ENCODE measurements at regions not wholly inside any gene's neighbourhood (a gene's known extent, or its start where the extent isn't known, plus 50 kb on each side); places are given as distances from the start of the nearest gene placed in this dataset.

DNA sequence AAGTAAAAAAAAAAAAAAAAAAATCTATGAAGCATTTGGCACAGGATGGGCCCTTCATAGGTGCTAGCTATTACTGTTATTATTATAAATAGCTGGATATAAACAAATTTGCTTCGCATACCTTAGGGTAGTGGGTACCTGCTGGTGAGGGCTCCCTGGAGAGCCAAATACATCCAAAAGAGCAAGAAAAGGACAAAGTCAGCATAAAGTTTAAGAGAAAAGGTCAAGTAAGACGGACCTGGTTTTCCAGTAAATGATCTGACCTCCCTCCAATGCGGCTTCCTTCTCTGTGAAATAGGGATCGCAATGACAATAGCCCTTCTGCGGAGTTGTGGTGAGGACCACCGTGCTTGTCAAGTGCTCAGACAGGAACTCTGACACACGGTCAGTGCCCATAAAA lies 214.5 kb downstream of the SNX10 start:
- DNase-seq (ENCODE audit: low read depth) = no peak
- no peak for TF ChIP-seq CTCF (conservative IDR thresholded peaks at IDR 0.05; ENCODE audit: low read depth, low read length)
- no peak overlapping the region for H3K4me3 ChIP-seq (ENCODE audit: low read length)

DNA sequence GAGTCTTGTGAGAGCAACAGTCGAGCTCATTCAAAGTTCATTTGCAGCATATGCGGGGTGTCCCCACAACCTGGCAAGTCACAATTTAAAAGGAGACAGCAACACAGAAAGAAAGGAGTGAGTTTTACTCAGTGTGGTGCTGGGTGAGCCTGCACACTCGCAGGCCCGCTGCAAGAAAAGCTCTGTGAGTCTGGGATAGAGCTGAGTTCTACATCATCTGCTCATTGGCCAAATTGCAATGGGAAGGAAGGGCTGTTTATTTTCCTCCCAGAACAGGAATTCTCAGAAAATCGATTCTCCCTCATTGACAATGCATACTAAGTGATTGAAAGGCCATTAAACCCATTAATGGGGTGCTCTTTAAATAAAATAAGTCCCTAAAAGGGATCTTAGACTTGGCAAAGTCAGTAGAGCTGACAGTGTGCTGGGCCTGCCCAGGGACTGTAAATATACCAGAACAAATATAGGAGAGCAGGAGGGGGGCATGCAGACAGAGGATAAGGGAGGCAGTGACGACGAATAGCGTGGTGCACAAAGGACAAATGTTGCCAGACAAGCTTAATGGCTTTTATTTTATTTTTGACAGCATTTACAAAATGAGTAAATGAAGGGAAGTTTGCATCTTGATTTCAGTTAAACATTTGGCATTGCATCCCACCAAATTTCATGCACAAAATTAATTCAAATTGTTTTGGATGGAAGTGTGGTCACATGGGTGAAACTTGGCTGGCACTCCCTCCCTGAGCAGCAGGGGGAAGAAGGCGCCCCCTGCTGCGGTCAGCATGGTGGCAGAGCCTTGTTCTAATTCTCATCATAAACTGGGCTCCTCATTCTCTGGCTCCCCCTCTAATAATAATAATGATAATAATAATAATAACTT lies 215.7 kb downstream of the SNX10 start:
- no peak for DNase-seq (ENCODE audit: low read depth)
- TF ChIP-seq CTCF (conservative IDR thresholded peaks at IDR 0.05; ENCODE audit: low read depth, low read length) = peak; percentile 17
- no peak overlapping the region for H3K4me3 ChIP-seq (ENCODE audit: low read length)

DNA sequence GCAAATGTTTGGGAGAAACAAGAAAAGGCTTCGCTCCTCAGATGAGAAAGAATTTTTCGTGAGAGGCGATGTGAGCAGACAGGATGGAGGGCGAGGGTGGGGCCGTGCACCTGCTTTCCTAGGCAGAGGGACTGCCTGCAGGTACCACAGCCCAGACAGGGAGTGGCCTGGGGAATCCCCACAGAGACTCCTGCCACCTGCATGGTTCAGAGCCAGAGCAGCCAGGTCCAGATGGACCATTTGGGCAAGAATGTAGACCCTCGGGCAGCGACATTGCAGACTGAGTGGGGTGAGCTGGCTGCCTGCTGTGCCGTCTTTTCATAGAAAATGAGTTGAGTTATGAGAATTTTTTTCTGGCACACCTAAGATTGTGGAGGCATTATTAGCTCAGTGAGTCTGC lies 216.8 kb downstream of the SNX10 start:
- H3K4me3 ChIP-seq (ENCODE audit: low read length) = no peak overlapping the region
- no peak for TF ChIP-seq CTCF (conservative IDR thresholded peaks at IDR 0.05; ENCODE audit: low read depth, low read length)
- no peak for DNase-seq (ENCODE audit: low read depth)

DNA sequence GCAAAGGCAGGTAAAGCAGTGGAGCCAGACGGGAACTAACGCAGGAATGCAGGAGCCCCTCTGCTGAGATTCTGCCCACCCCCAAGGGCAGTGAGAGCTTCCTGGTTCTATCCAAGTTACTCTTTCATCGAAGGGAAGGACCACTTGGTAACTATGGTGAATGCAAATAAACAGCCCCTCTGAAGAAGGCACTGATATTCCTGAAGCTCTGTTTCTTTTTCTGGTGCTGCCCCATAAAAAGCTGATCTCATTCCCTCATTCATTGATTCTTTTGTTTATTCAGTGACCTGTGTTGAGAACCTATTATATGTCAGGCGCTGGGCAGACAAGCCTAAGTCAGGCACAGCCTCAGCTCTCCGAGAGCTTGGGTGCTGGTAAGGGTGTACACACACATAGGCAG lies 217.3 kb downstream of the SNX10 start:
- no peak for DNase-seq (ENCODE audit: low read depth)
- no peak for TF ChIP-seq CTCF (conservative IDR thresholded peaks at IDR 0.05; ENCODE audit: low read depth, low read length)
- H3K4me3 ChIP-seq (ENCODE audit: low read length) = no peak overlapping the region

DNA sequence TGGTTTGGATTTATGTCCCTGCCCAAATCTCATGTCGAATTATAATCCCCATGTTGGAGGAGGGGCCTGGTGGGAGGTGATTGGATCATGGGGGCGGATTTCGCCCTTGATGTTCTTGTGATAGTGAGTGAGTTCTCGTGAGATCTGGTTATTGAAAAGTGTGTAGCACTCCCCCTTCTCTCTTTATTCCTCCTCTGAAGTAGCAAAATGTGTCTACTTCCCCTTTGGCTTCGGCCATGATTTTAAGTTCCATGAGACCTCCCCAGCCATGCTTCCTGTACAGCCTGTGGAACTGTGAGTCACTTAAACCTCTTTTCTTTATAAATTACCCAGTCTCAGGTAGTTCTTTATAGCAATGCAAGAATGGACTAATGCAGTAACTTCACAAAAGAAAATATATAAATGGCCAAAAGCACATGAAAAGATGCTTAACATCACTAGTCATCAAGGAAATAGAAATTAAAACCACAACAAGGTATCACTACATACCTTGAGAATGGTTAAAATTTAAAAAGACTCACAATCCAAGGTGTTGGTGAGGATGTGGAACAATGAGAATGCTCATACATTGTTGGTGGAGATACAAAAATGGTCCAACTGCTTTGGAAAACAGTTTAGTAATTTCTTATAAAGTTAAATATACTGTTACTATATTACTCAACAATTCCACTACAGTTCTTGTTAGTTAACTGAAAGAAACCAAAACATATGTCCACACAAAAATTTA lies 218.7 kb downstream of the SNX10 start:
- no peak for DNase-seq (ENCODE audit: low read depth)
- no peak overlapping the region for H3K4me3 ChIP-seq (ENCODE audit: low read length)
- no peak for TF ChIP-seq CTCF (conservative IDR thresholded peaks at IDR 0.05; ENCODE audit: low read depth, low read length)

DNA sequence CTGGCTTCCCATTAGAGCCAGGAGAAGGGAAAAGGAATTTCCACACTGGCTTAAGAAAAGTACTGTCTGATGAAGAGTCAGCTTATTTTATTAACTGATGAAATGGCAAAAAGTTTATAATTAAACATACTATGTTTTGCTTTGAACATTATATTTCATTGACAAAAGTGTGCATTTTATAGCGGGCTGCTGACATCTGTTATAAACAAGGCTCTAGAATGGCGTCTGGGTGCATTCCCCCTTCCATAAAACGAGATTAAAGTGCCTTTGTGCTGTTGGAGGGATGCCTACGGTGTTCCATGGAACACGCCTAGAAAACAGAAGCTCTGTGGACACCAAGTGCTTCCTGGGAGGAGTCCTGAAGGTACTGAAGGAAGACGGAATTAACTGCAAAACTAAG lies 220.2 kb downstream of the SNX10 start:
- no peak for TF ChIP-seq CTCF (conservative IDR thresholded peaks at IDR 0.05; ENCODE audit: low read depth, low read length)
- no peak for DNase-seq (ENCODE audit: low read depth)
- H3K4me3 ChIP-seq (ENCODE audit: low read length) = no peak overlapping the region
